GM13977 (cell line): ENCODE measurements at regions not wholly inside any gene's neighbourhood (a gene's known extent, or its start where the extent isn't known, plus 50 kb on each side); places are given as distances from the start of the nearest gene placed in this dataset.

Experiments used
- DNase-seq: peaks from one replicate; pipeline ENCODE4 v3.0.0; 2012; ENCODE audit warnings: low spot score
- in situ Hi-C: fragments of 300-500 bp; cut with MboI; formaldehyde crosslinking; loops from one replicate; pipeline ENCODE4 v1.12.0; 2022; ENCODE audit warnings: low sequenced_read_pairs, low pct_unique_long_range_greater_than_20kb, mixed read lengths, inconsistent platforms; ENCODE audit not compliant: unreplicated experiment
- TF ChIP-seq, protein P1 (sequence below): IDR thresholded peaks from 2 replicates; pipeline ENCODE4 v1.5.1; 2012; ENCODE audit warnings: mild to moderate bottlenecking, control low read depth; ENCODE audit not compliant: insufficient read depth; ENCODE audit errors: extremely low read depth, missing control alignments

DNA sequence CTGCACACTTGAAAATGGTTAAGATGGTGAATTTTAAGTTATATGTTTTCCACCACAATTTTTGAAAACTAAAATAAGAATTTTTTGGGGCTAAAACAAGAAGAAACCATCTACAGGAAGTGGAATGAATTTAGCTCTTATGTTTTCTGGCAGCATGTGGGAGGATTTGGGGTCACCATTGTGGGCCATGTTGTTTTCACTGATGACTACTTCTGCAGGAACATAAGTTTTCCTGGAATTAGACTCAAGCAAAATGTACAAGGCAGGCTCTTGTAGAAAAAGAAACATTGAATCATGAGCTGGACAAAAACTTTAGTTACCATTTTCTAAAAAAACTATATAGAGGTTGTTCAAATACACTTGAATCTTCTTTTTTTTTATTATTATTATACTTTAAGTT, 125.3 kb upstream of the C1QTNF9B start:
- in situ Hi-C loops: no loop called here
- no peak for DNase-seq
- TF ChIP-seq, protein P1, sequence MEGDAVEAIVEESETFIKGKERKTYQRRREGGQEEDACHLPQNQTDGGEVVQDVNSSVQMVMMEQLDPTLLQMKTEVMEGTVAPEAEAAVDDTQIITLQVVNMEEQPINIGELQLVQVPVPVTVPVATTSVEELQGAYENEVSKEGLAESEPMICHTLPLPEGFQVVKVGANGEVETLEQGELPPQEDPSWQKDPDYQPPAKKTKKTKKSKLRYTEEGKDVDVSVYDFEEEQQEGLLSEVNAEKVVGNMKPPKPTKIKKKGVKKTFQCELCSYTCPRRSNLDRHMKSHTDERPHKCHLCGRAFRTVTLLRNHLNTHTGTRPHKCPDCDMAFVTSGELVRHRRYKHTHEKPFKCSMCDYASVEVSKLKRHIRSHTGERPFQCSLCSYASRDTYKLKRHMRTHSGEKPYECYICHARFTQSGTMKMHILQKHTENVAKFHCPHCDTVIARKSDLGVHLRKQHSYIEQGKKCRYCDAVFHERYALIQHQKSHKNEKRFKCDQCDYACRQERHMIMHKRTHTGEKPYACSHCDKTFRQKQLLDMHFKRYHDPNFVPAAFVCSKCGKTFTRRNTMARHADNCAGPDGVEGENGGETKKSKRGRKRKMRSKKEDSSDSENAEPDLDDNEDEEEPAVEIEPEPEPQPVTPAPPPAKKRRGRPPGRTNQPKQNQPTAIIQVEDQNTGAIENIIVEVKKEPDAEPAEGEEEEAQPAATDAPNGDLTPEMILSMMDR: no peak

DNA sequence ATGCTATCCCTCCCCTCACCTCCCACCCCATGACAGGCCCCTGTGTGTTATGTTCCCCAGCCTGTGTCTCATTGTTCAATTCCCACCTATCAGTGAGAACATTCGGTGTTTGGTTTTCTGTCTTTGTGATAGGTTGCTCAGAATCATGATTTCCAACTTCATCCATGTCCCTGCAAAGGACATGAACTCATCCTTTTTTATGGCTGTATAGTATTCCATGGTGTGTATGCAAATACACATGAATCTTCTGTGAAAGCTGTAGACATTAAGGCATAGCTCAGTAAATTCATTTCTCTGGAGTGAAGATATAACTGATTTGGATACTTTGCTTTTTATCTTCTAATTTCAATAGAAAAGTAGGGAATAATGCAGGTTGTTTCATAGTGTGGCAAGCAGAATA, 125.8 kb upstream of the C1QTNF9B start:
- in situ Hi-C loops: no loop called here
- TF ChIP-seq, protein P1: no peak
- no peak for DNase-seq

DNA sequence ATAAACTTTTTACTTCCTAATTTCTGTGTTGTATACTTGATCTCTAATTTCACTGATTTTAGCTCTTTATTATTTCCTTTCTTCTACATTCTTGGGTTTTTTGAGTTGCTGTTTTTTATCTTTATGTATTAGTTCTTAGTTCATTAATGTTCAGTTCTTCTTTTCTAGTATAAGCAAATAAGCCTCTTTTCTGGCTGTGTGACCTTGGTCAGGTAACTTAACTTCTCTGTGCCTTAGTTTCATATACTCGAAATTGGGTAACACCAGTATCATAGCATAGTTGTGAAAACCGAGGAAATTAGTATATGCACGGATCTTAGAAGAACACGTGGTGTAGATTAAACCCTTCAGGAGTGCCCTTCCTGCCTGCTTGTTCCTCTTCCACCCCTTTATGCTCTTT, 130.2 kb upstream of the C1QTNF9B start:
- in situ Hi-C loops: loop anchor here (25.0 kb wide), 1 partner anchor 185 kb away; no protein-coding TSS in a partner anchor
- TF ChIP-seq, protein P1: no peak
- no peak for DNase-seq

DNA sequence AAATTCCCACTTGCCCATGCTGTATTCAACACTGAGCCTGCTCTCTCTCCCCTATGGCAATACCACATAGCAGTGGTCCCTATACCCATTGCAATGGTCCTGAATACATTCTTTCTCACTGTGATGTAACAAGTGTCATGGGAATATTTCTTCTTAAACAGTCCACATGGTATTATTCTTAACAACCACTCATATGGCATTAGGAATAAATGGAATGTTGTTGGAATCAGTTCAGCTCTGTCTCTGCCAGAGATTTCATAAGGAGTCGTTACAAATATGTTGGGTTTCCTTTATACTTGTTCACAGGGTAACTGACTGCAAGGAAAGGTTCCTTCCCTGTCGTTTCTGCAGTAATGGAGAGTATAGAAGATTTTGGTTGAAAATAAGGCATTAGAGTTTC, 128.3 kb upstream of the SPATA13 start:
- in situ Hi-C loops: loop anchor here (25.0 kb wide), 1 partner anchor 180 kb away; no protein-coding TSS in a partner anchor
- TF ChIP-seq, protein P1: no peak
- no peak for DNase-seq

DNA sequence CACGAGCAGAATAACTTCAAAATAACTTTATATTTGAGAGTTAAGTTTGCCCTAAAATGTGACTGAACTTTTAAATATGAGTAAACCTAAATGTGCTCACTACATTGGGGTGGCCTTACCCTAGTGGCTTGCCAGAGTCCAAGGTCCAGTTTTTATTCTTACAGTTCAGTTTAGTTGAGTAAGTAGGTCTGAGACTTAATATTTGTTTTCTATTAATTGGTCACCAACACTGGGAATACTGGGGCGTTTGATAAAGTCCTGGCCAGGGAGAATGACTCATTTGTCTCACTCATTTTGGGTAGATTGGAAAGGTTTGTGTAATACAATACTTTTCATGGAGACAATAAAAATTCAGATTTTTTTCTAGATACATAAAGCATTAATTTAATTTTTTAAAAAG, 127.8 kb upstream of the SPATA13 start:
- no peak for DNase-seq

DNA sequence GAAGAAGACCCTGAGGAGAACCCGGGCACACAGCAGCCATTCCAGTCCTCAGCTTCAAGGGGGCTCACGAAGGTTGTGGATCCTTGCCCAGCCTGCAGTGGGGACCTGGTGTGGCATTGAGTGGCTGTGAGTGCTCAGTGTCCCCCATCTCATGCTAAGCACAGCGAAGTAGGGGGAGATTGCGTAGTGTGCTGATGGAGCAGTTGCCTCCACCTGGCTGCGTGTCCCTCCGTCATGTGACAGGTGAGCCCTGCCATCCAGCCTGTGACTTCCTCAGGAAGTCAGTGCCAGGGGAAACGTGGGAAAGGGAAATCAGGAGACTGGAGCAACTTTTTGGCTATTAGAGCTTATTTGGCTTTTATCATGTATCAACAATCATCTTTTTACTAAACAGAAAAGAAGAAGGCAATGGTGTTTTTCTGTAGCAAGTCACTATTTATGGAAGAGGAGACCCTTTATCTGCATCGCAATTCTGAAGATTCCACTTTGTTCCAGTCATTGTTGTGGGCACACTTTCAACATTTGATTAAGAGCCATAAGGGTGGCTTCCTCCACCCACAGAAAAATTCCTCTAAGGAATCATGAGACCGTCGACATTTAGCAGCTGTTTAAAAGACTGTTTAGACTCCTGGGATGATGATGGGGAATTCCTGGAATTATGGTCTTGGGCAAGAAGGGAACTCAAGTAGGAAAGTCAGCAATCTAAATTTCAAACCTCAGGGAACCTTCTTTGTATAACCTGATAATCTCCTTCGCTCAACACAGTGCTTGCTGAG, 126.8 kb upstream of the SPATA13 start:
- TF ChIP-seq, protein P1: no peak
- DNase-seq: no peak

More for the DNA sequence above, 127.8 kb upstream of the SPATA13 start:
- TF ChIP-seq, protein P1: no peak
- in situ Hi-C loops: loop anchor here (25.0 kb wide), 1 partner anchor 180 kb away; no protein-coding TSS in a partner anchor

More for the DNA sequence above, 126.8 kb upstream of the SPATA13 start:
- in situ Hi-C loops: loop anchor here (25.0 kb wide), 1 partner anchor 179 kb away; no protein-coding TSS in a partner anchor
